Activated naive CD4-positive, alpha-beta T cell treated with anti-CD3 and anti-CD28 coated beads, Interleukin-2, amount 10 ng/mL, durations not matched to agents 7 days and 5 days (primary cell): ENCODE measurements at regions not wholly inside any gene's neighbourhood (a gene's known extent, or its start where the extent isn't known, plus 50 kb on each side); places are given as distances from the start of the nearest gene placed in this dataset.

Experiments used
- CTCF ChIA-PET: fragments of 350-600 bp; sonication (Branson Sonifier 250); formaldehyde crosslinking; loops from one replicate; lab custom pipeline; 2021; ENCODE audit warnings: antibody characterized with exemption; lab: Charles Lee
- DNase-seq: peaks from one replicate; pipeline ENCODE4 v3.0.0-alpha.2; 2020
- H3K27ac Mint-ChIP-seq: one replicate; pipeline ENCODE4 v1.8.0; 2021; ENCODE audit warnings: mild to moderate bottlenecking, moderate library complexity, mixed read lengths
- H3K27me3 Mint-ChIP-seq: one replicate; pipeline ENCODE4 v1.8.0; 2021; ENCODE audit warnings: mild to moderate bottlenecking, mixed read lengths
- H3K36me3 Mint-ChIP-seq: one replicate; pipeline ENCODE4 v1.8.0; 2021; ENCODE audit warnings: mixed read lengths
- H3K4me1 Mint-ChIP-seq: one replicate; pipeline ENCODE4 v1.8.0; 2021; ENCODE audit warnings: mixed read lengths
- H3K4me3 Mint-ChIP-seq: one replicate; pipeline ENCODE4 v1.8.0; 2021; ENCODE audit warnings: mild to moderate bottlenecking, moderate library complexity, mixed read lengths
- H3K9me3 Mint-ChIP-seq: one replicate; pipeline ENCODE4 v1.8.0; 2021; ENCODE audit warnings: mixed read lengths

- no peaks in the 10 kb centered on the region for H3K9me3 Mint-ChIP-seq
- CTCF ChIA-PET: interaction anchor here (0.8 to 1.1 kb wide), 2 partner anchors 8 to 27 kb away, joined by 3 read pairs; no protein-coding TSS in a partner anchor
- H3K27ac Mint-ChIP-seq: no peak overlapping the region
- no peaks in the 10 kb centered on the region for H3K36me3 Mint-ChIP-seq
- peaks cover 21% of the 10 kb centered on the region for H3K27me3 Mint-ChIP-seq
- H3K4me3 Mint-ChIP-seq: no peak overlapping the region
- H3K4me1 Mint-ChIP-seq: no peaks in the 10 kb centered on the region
- DNase-seq: no peak
Observed at GRCh38 chr16:73891129-73891542, 405.5 kb upstream of the PSMD7 start.

- Mint-ChIP-seq H3K27me3 (peaks cover 21% of the 10 kb centered on the region), H3K4me1 (no peaks in the 10 kb centered on the region), H3K27ac (no peak overlapping the region), H3K4me3 (no peak overlapping the region), H3K9me3 (no peaks in the 10 kb centered on the region), H3K36me3 (no peaks in the 10 kb centered on the region)
- CTCF ChIA-PET: interaction anchor here (1.1 kb wide), 1 partner anchor 26 kb away, joined by 3 read pairs; no protein-coding TSS in a partner anchor
- no peak for DNase-seq
Observed at GRCh38 chr16:73890186-73891128, 406.2 kb upstream of the PSMD7 start.

- CTCF ChIA-PET: no interaction called here
- no peak for DNase-seq
- H3K27ac Mint-ChIP-seq: no peak overlapping the region
- H3K4me1 Mint-ChIP-seq: no peaks in the 10 kb centered on the region
- H3K36me3 Mint-ChIP-seq: no peaks in the 10 kb centered on the region
- H3K27me3 Mint-ChIP-seq: peaks cover 21% of the 10 kb centered on the region
- no peak overlapping the region for H3K4me3 Mint-ChIP-seq
- no peaks in the 10 kb centered on the region for H3K9me3 Mint-ChIP-seq
Observed at GRCh38 chr16:73888840-73889490, 407.6 kb upstream of the PSMD7 start.

DNA sequence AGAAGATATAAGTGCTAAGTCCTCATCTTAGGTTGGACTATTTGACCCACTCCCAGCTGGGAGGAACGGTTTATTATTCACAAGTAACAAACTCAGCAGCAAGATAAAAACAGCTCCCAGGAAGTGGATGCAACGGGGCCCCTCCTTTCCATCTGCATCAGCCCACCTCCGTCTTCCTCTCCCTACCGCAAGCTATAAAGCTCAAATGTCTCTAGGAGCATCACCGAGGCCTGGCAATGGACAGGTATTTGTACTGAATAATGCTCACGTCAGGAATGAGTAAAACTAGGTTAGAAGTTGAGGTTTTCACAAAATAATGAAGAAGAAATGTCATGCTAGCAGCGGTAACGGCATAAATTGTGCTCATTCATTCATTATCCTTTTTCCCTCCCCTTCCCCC, 408.7 kb upstream of the PSMD7 start:
- peaks cover 21% of the 10 kb centered on the region for H3K27me3 Mint-ChIP-seq

DNA sequence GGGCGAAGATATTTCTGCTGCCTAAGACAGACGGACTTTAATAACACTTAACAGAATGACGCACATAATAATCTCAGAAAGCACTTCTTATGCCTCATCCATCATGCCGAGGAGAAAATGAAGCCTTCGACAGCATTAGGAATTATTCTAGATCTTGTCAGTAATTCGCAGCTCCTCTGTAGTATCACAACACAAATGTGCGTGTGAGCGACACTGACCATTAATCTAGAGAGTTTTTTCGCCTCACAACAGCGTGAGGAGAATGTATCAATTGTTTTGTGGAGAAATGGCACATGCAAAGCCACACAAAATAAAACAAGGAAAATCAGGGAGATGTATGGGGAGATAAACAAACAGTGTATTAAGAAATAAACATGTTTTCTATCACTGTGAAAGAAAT, 410.2 kb upstream of the PSMD7 start:
- H3K9me3 Mint-ChIP-seq: no peaks in the 10 kb centered on the region
- H3K4me3 Mint-ChIP-seq: no peak overlapping the region
- no peaks in the 10 kb centered on the region for H3K36me3 Mint-ChIP-seq
- H3K4me1 Mint-ChIP-seq: no peaks in the 10 kb centered on the region
- H3K27me3 Mint-ChIP-seq: peaks cover 17% of the 10 kb centered on the region
- CTCF ChIA-PET: no interaction called here
- DNase-seq: no peak
- no peak overlapping the region for H3K27ac Mint-ChIP-seq

More for the DNA sequence above, 408.7 kb upstream of the PSMD7 start:
- no peak overlapping the region for H3K4me3 Mint-ChIP-seq
- H3K27ac Mint-ChIP-seq: no peak overlapping the region
- no peaks in the 10 kb centered on the region for H3K4me1 Mint-ChIP-seq
- CTCF ChIA-PET: no interaction called here
- H3K9me3 Mint-ChIP-seq: no peaks in the 10 kb centered on the region
- DNase-seq: no peak
- H3K36me3 Mint-ChIP-seq: no peaks in the 10 kb centered on the region

- CTCF ChIA-PET: no interaction called here
- DNase-seq: no peak
- H3K4me1 Mint-ChIP-seq: no peaks in the 10 kb centered on the region
- H3K27ac Mint-ChIP-seq: no peak overlapping the region
- H3K9me3 Mint-ChIP-seq: no peaks in the 10 kb centered on the region
- peaks cover 9% of the 10 kb centered on the region for H3K27me3 Mint-ChIP-seq
- no peaks in the 10 kb centered on the region for H3K36me3 Mint-ChIP-seq
- no peak overlapping the region for H3K4me3 Mint-ChIP-seq
Observed at GRCh38 chr16:73885319-73885718, 411.3 kb upstream of the PSMD7 start.

DNA sequence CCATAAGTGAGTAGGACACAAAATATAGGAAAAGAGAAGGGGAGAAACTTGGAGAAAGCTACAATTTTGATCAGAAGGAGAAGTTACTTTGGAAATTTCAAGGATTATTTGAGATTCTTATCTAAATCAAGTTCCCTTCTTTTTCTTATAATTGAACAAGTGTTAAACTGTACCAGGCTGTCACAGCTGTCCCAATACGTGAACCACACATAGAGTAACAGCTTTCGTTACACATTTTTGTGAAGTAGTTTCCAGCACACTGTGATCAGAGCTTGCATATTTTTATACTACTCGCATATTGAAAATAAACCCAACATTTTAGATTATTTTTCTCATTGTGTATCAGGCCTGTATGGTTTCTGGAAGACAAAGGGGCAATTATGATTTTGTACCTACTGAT, 412.8 kb upstream of the PSMD7 start:
- CTCF ChIA-PET: no interaction called here
- no peaks in the 10 kb centered on the region for H3K36me3 Mint-ChIP-seq
- no peaks in the 10 kb centered on the region for H3K4me1 Mint-ChIP-seq
- no peak overlapping the region for H3K4me3 Mint-ChIP-seq
- peaks cover 1% of the 10 kb centered on the region for H3K27me3 Mint-ChIP-seq
- H3K9me3 Mint-ChIP-seq: no peaks in the 10 kb centered on the region
- no peak for DNase-seq
- H3K27ac Mint-ChIP-seq: no peak overlapping the region

- DNase-seq: no peak
- Mint-ChIP-seq H3K4me3 (no peak overlapping the region), H3K4me1 (no peaks in the 10 kb centered on the region), H3K27me3 (no peaks in the 10 kb centered on the region), H3K27ac (no peak overlapping the region), H3K36me3 (no peaks in the 10 kb centered on the region), H3K9me3 (no peaks in the 10 kb centered on the region)
- CTCF ChIA-PET: interaction anchor here (0.9 kb wide), 1 partner anchor 8 kb away, joined by 3 read pairs; no protein-coding TSS in a partner anchor
Observed at GRCh38 chr16:73883126-73883525, 413.5 kb upstream of the PSMD7 start.

DNA sequence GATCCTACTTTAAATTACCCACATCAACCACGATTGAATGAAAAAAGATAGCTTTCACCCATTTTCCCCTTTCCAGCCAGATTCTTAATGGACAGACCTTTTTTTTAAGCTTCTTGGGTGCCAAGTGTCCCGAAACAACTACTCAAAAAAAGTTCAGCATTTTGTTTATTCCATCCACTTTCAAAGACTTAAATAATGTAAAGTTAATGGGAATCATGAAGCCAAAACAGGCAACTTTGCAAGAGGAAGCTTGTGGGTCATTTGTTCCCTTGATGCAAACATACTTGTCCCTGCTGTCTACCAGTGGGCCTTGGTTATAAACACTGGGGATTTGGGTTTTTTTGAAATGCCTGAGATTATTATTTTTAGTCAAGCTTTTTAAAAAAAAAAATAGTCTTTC, 414.0 kb upstream of the PSMD7 start:
- Mint-ChIP-seq H3K27me3 (no peaks in the 10 kb centered on the region), H3K36me3 (no peaks in the 10 kb centered on the region), H3K4me1 (no peaks in the 10 kb centered on the region), H3K4me3 (no peak overlapping the region), H3K9me3 (no peaks in the 10 kb centered on the region), H3K27ac (no peak overlapping the region)
- CTCF ChIA-PET: interaction anchor here (0.9 kb wide), 1 partner anchor 9 kb away, joined by 3 read pairs; no protein-coding TSS in a partner anchor
- DNase-seq: no peak

GRCh38 chr16:73882033-73882432, 414.6 kb upstream of the PSMD7 start:
- CTCF ChIA-PET: no interaction called here
- Mint-ChIP-seq H3K27me3 (no peaks in the 10 kb centered on the region), H3K9me3 (no peaks in the 10 kb centered on the region), H3K27ac (no peak overlapping the region), H3K4me3 (no peak overlapping the region), H3K36me3 (no peaks in the 10 kb centered on the region), H3K4me1 (no peaks in the 10 kb centered on the region)
- DNase-seq: no peak

- Mint-ChIP-seq H3K9me3 (no peaks in the 10 kb centered on the region), H3K4me3 (no peak overlapping the region), H3K4me1 (no peaks in the 10 kb centered on the region), H3K27ac (no peak overlapping the region), H3K36me3 (no peaks in the 10 kb centered on the region), H3K27me3 (no peaks in the 10 kb centered on the region)
- no peak for DNase-seq
- CTCF ChIA-PET: interaction anchor here (1.4 kb wide), 1 partner anchor 1755 kb away, joined by 4 read pairs; no protein-coding TSS in a partner anchor
Observed at GRCh38 chr16:73879621-73880020, 417.0 kb upstream of the PSMD7 start.

GRCh38 chr16:73878611-73879010, 418.0 kb upstream of the PSMD7 start:
- Mint-ChIP-seq H3K4me3 (no peak overlapping the region), H3K27me3 (no peaks in the 10 kb centered on the region)
- CTCF ChIA-PET: interaction anchor here (1.4 kb wide), 1 partner anchor 1754 kb away, joined by 4 read pairs; no protein-coding TSS in a partner anchor

DNA sequence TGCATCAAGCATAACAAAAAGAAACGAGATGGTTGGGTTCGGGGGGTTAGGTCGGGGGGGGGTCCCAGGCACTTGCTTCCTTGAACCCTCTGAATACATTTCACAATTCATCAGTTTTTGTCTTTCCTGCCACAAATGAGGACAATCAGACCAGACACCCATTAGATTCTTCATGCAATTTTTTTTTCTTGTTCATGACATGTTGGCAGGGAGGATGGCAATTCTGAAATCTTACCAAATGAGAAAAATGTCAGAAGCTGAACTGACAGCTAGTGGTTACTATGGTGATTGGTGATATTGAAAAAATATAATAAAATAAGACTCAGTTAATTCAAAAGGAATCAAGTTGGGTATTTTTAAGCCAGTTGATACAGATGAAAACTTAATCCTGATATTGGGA, 419.5 kb upstream of the PSMD7 start:
- H3K9me3 Mint-ChIP-seq: no peaks in the 10 kb centered on the region
- H3K4me1 Mint-ChIP-seq: no peaks in the 10 kb centered on the region
- CTCF ChIA-PET: no interaction called here
- H3K36me3 Mint-ChIP-seq: no peaks in the 10 kb centered on the region
- no peak for DNase-seq
- no peak overlapping the region for H3K4me3 Mint-ChIP-seq
- no peak overlapping the region for H3K27ac Mint-ChIP-seq
- H3K27me3 Mint-ChIP-seq: no peaks in the 10 kb centered on the region

More at GRCh38 chr16:73878611-73879010, 418.0 kb upstream of the PSMD7 start:
- no peak for DNase-seq
- H3K9me3 Mint-ChIP-seq: no peaks in the 10 kb centered on the region
- H3K27ac Mint-ChIP-seq: no peak overlapping the region
- no peaks in the 10 kb centered on the region for H3K36me3 Mint-ChIP-seq
- H3K4me1 Mint-ChIP-seq: no peaks in the 10 kb centered on the region

GRCh38 chr16:73875996-73876690, 420.5 kb upstream of the PSMD7 start:
- Mint-ChIP-seq H3K9me3 (no peaks in the 10 kb centered on the region), H3K27me3 (no peaks in the 10 kb centered on the region), H3K27ac (no peak overlapping the region), H3K36me3 (no peaks in the 10 kb centered on the region), H3K4me3 (no peak overlapping the region), H3K4me1 (no peaks in the 10 kb centered on the region)
- CTCF ChIA-PET: no interaction called here
- no peak for DNase-seq
